ENCODE measurements at regions not wholly inside any gene's neighbourhood (a gene's known extent, or its start where the extent isn't known, plus 50 kb on each side); places are given as distances from the start of the nearest gene placed in this dataset.
A peak's percentile ranks its signal among the peaks of the same experiment; 100 is the strongest.

GRCh38 chr2:105631922-105632321, 112.8 kb upstream of the NCK2 start:
- no peak overlapping the region for H3K27ac ChIP-seq (ENCODE audit: low read depth in 1 of 2, low read length in 2 of 2)
- H3K4me3 ChIP-seq (ENCODE audit: low read depth in 1 of 3, low read length in 3 of 3), result no peak overlapping the region
- no peak for TF ChIP-seq NR2F2 (IDR thresholded peaks at IDR 0.05)
- no peak for TF ChIP-seq RXRA (IDR thresholded peaks at IDR 0.05)
- no peak for TF ChIP-seq ZBTB33 (IDR thresholded peaks at IDR 0.05)
- TF ChIP-seq HNF4G (IDR thresholded peaks at IDR 0.05), result no peak
- no peak for TF ChIP-seq YY1 (IDR thresholded peaks at IDR 0.05)
- H3K36me3 ChIP-seq (ENCODE audit: control insufficient read depth in 4 of 4, insufficient read depth in 3 of 4, low read depth in 1 of 4, low read length in 3 of 4), result no peaks in the 10 kb centered on the region
- no peaks in the 10 kb centered on the region for H3K4me1 ChIP-seq (ENCODE audit: control insufficient read depth in 4 of 4, insufficient read depth in 4 of 4, low read length in 3 of 4)
- no peak for DNase-seq (ENCODE audit: low spot score)
- H3K9ac ChIP-seq (ENCODE audit: low read depth in 1 of 2, low read length in 2 of 2), result no peak overlapping the region
- peaks cover under 1 to 34% (median 2%) of the 10 kb centered on the region in 4 donors for H3K27me3 ChIP-seq (ENCODE audit: control insufficient read depth in 4 of 4, insufficient read depth in 4 of 4, low read length in 3 of 4)
- peaks cover 0 to 8% (median 4%) of the 10 kb centered on the region in 4 donors for H3K9me3 ChIP-seq (ENCODE audit: control insufficient read depth in 4 of 4, low read length in 3 of 4)
- 92% methylated on average over 1 of the region's 1 CpG for WGBS

- Histone ChIP-seq H3K4me3 (ENCODE audit: low read depth in 1 of 3, low read length in 3 of 3) (no peak overlapping the region), H3K27me3 (ENCODE audit: control insufficient read depth in 4 of 4, insufficient read depth in 4 of 4, low read length in 3 of 4) (peaks cover 2 to 36% (median 4%) of the 10 kb centered on the region in 4 donors), H3K9me3 (ENCODE audit: control insufficient read depth in 4 of 4, low read length in 3 of 4) (peaks cover 0 to 8% (median 4%) of the 10 kb centered on the region in 4 donors), H3K9ac (ENCODE audit: low read depth in 1 of 2, low read length in 2 of 2) (no peak overlapping the region), H3K27ac (ENCODE audit: low read depth in 1 of 2, low read length in 2 of 2) (no peak overlapping the region), H3K36me3 (ENCODE audit: control insufficient read depth in 4 of 4, insufficient read depth in 3 of 4, low read depth in 1 of 4, low read length in 3 of 4) (no peaks in the 10 kb centered on the region), H3K4me1 (ENCODE audit: control insufficient read depth in 4 of 4, insufficient read depth in 4 of 4, low read length in 3 of 4) (no peaks in the 10 kb centered on the region)
- 57% methylated on average over 9 of the region's 9 CpGs for WGBS
- no peak for DNase-seq (ENCODE audit: low spot score)
- peak; percentile 15 to 69 for TF ChIP-seq RXRA (IDR thresholded peaks at IDR 0.05)
- no peak for TF ChIP-seq CTCF (IDR thresholded peaks at IDR 0.05; ENCODE audit: low read depth, low read length, missing input control)
These were observed 113.7 kb upstream of the NCK2 start for GRCh38 chr2:105631011-105631410.

- H3K9ac ChIP-seq (ENCODE audit: low read depth in 1 of 2, low read length in 2 of 2), result no peak overlapping the region
- DNase-seq (ENCODE audit: low spot score), result no peak
- H3K36me3 ChIP-seq (ENCODE audit: control insufficient read depth in 4 of 4, insufficient read depth in 3 of 4, low read depth in 1 of 4, low read length in 3 of 4), result no peaks in the 10 kb centered on the region
- no peak overlapping the region for H3K4me3 ChIP-seq (ENCODE audit: low read depth in 1 of 3, low read length in 3 of 3)
- WGBS, result 90% methylated on average over 1 of the region's 1 CpG
- H3K4me1 ChIP-seq (ENCODE audit: control insufficient read depth in 4 of 4, insufficient read depth in 4 of 4, low read length in 3 of 4), result no peaks in the 10 kb centered on the region
- no peak overlapping the region for H3K27ac ChIP-seq (ENCODE audit: low read depth in 1 of 2, low read length in 2 of 2)
- H3K9me3 ChIP-seq (ENCODE audit: control insufficient read depth in 4 of 4, low read length in 3 of 4), result peaks cover 0 to 9% (median 4%) of the 10 kb centered on the region in 4 donors
- H3K27me3 ChIP-seq (ENCODE audit: control insufficient read depth in 4 of 4, insufficient read depth in 4 of 4, low read length in 3 of 4), result peaks cover 2 to 30% (median 4%) of the 10 kb centered on the region in 4 donors
- no peak for TF ChIP-seq ZBTB33 (IDR thresholded peaks at IDR 0.05)
- TF ChIP-seq GABPA (IDR thresholded peaks at IDR 0.05 in 1 of 2, conservative IDR thresholded peaks at IDR 0.05 in 1 of 2), result no peak
- no peak for TF ChIP-seq EGR1 (IDR thresholded peaks at IDR 0.05; ENCODE audit: low read depth in 2 of 2)
- TF ChIP-seq ATF3 (IDR thresholded peaks at IDR 0.05), result no peak
- no peak for TF ChIP-seq CTCF (IDR thresholded peaks at IDR 0.05; ENCODE audit: low read depth, low read length, missing input control)
- TF ChIP-seq HNF4G (IDR thresholded peaks at IDR 0.05), result no peak
- no peak for TF ChIP-seq HNF4A (conservative IDR thresholded peaks at IDR 0.05)
- TF ChIP-seq YY1 (IDR thresholded peaks at IDR 0.05), result no peak
- no peak for TF ChIP-seq MAX (IDR thresholded peaks at IDR 0.05)
- no peak for TF ChIP-seq RAD21 (IDR thresholded peaks at IDR 0.05)
- TF ChIP-seq TAF1 (conservative IDR thresholded peaks at IDR 0.05), result no peak
- no peak for TF ChIP-seq SP1 (IDR thresholded peaks at IDR 0.05)
- TF ChIP-seq FOXA2 (IDR thresholded peaks at IDR 0.05), result no peak
- no peak for TF ChIP-seq NR2F2 (IDR thresholded peaks at IDR 0.05)
- TF ChIP-seq FOXA1 (IDR thresholded peaks at IDR 0.05), result no peak
- TF ChIP-seq JUND (IDR thresholded peaks at IDR 0.05), result no peak
These were observed 115.1 kb upstream of the NCK2 start for GRCh38 chr2:105629634-105630033.

Data from liver (tissue), 8 donors.